NCI-H1092 (cell line): ENCODE measurements at regions not wholly inside any gene's neighbourhood (a gene's known extent, or its start where the extent isn't known, plus 50 kb on each side); places are given as distances from the start of the nearest gene placed in this dataset.

Source experiments
- DNase-seq: peaks from one replicate; lab custom pipeline; 2025; lab: John Stamatoyannopoulos, UW

- DNase-seq, result no peak
Measured at GRCh38 chr17:63338272-63338671, 107.8 kb downstream of the CYB561 start.

DNA sequence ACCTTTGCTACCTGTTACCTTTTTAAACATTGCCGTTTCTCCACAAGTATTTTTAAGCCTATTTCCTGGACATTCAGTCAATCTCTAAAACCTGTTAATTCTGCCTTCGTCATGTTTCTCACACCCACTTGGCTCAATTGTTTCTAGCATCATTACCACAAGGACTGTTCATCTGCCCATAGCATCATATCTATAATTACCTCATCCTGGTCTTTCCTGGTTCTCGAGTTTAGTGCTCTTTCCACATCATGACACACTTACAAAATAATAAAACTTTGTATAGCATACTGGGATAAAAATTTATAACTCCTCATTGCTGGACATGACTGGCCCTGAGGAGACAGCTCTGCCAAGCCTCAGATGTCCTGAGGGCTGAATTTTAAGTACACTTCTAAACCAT is 104.8 kb downstream of the CYB561 start:
- DNase-seq, result no peak

GRCh38 chr17:63344383-63344782 is 101.7 kb downstream of the CYB561 start:
- no peak for DNase-seq

DNA sequence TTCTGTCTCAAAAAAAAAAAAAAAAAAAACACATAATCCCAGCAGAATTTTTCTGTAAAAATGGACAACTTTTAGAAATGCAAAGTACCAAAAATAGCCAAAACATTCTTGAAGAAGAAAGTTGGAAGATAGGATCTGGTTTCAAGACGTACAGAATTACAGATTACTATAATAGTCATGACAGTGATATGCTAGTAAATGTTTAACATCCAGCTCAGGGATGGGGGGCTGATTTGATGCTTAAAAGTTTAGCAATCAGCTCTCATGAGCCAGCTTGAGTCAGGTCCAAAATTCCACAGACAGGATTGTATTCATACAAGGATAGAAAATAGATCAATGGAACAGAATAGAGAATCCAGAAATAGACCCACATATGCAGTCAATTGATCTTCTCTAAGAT is 100.5 kb downstream of the CYB561 start:
- DNase-seq, result no peak

- no peak for DNase-seq
Measured at GRCh38 chr17:63347475-63347874, 98.6 kb downstream of the CYB561 start.

DNA sequence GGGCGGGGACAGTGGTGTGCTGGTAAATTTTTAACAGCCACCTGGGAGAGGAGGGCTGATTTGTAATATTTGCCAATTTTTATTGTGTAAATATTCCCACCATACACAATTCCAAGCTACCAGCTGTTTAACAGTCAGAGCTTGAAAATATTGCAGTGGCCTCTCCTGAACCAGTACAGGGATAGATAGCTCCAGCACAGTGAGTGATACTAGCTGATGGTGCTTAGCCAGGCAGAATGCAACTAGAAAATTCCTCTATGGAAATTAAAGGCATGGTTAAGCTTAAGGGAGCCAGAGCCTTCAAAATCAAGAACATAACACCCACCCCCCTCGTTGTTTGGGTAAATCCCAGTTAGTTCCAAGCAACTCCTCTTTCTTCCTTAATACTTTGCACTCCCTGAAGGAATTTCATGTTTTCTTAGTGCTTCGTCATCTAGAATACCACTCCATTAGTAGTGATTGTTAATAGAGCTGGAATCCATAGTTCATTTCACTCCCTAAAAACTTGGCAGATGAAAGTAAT is 96.6 kb downstream of the CYB561 start:
- DNase-seq, result no peak

GRCh38 chr17:63350364-63350763 is 95.7 kb downstream of the CYB561 start:
- DNase-seq, result no peak

- no peak for DNase-seq
Measured at GRCh38 chr17:63354256-63354655, 91.8 kb downstream of the CYB561 start.

DNA sequence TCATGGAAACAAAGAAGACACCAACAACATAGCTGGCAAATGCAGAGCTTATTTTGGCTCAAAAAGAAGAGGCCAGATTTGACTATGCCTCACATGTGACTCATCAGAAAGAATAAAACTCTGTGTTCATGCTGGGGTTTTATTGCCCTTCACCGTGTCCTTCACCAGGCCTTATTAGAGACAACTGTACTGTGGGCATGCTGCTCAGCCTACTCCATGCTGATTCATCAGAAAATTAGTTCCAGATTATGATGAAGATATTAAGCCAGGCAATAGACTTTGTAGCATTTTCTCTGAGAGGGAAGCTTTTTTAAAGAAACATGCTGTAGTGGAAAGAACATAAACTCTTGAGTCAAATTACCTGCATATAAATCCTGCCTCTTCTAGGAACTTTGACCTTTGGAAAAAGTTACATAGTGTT is 89.8 kb downstream of the CYB561 start:
- no peak for DNase-seq

GRCh38 chr17:63358111-63358839 is 87.8 kb downstream of the CYB561 start:
- DNase-seq, result no peak

GRCh38 chr17:63358956-63359355 is 87.2 kb downstream of the CYB561 start:
- DNase-seq, result no peak

GRCh38 chr17:63361182-63361581 is 84.9 kb downstream of the CYB561 start:
- no peak for DNase-seq

DNA sequence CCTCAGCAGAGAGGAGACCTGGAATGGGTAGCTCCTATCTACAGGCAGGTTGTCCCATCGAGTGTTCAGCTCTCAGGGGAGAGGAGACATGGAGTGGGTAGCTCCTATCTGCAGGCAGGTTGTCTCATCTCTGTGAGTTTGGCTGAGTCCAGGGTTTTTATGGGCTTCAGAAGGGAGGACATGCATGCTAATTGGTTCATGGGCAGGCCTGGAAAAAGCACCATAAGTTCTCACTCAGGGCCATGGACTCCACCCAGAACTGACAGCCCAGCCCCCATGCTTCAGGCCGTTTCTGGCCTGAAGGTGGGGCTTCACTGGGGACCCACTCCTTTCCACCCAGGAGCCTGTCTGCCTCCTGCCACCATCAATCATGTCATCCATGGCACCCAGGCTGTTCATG is 84.0 kb downstream of the CYB561 start:
- no peak for DNase-seq

DNA sequence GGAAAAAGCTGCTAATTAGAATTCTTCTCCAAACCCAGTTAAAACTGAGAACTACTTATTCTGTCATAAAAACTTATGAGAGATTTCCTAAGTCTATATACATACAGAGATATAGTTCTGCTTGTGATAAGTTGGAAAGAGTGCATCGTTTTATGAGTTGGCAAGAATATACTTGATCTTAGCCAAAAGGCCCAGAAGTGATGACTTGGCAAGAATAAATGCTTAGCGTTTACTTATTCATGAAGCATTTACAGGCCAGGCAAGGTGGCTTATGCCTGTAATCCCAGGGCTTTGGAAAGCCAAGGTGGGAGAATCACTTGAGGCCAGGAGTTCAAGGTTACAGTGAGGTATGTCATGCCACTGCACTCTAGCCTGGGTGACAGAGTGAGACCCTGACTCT is 81.7 kb downstream of the CYB561 start:
- no peak for DNase-seq

- no peak for DNase-seq
Measured at GRCh38 chr17:63364944-63365343, 81.2 kb downstream of the CYB561 start.

GRCh38 chr17:63365366-63366240 is 80.5 kb downstream of the CYB561 start:
- no peak for DNase-seq

GRCh38 chr17:63366241-63366566 is 79.9 kb downstream of the CYB561 start:
- DNase-seq, result no peak

- no peak for DNase-seq
Measured at GRCh38 chr17:63369233-63369632, 76.9 kb downstream of the CYB561 start.

DNA sequence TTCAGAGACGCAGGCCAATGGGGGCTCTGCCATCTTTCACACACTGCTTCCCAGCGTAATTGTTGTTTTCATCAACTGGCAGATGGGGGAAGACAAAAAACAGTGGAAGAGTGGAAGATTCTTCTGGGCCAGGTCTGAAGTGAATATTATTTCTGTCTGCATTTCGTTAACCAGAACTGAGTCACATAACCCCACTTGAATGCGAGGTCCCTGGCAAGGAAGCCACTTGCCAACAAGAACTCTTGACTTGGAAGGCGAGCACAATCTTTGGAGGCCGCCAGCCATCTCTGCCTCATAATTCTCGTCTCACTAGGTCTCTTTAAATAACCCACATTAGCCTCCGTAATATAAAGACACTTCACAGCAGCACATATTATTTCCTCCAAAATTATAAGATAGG is 75.4 kb downstream of the CYB561 start:
- DNase-seq, result no peak

- no peak for DNase-seq
Measured at GRCh38 chr17:63376949-63377348, 69.2 kb downstream of the CYB561 start.

DNA sequence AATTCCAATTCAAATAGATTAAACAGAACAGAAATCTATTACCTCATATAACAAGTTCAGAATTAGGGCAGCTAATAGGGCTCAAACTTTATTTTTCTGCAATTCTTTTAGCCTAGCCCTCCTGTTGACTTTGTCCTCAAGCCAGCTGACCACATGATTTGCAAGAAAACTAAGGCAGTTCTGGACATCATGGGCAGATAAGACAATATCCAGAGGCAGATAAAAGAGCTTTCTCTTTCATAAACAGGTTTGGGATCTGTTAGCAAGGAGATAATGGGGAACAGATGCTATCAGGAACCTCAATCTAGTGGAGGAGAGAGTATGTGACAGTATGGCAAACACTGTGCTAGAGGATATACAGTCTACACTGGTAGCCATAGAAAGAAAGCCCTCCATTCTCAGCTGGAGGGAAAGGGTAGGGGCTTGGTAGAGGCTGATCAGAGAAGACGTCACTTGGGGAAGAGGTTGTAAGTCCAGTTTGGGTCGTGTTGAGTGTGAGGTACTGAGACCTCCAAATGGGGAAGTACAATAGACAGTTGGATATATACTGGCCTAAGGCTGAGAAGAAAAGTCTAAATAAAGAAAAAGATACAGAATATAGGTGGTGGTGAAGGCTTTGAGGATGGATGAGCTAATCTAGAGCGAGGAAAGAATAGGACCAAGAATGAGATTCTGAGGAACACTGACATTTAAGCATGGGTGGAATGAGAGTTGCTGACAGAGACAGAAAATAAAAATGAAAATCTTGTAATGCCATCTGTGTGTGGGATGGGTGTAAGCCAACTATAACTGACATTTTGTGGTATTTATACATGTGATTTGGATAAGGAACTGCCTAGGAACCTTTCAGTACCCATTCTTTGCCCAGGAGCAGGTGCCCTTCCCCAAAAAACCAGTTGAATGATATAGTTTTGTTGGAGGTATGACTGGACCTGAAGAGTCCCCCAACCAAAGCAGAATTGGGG is 67.4 kb downstream of the CYB561 start:
- DNase-seq, result no peak

DNA sequence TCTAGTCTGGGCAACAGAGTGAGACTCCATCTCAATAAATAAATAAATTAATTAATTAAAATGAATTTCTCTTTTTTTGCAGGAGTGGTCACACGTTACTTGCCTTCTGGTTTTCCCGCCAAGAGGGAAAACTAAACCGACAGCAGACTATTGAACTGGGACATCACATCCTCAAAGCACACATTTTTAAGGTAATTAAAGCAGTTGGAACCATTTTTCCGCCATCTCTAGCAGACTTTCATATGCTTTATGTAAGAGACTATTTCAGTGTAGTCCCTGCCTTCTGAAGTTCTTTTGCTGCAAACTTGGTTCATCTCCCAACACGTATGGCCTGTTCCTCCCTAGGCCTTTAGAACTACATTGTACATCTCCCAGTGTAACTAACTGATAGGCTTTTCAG is 66.5 kb downstream of the CYB561 start:
- DNase-seq, result no peak
